IgD-negative memory B cell (primary cell): ENCODE measurements at regions not wholly inside any gene's neighbourhood (a gene's known extent, or its start where the extent isn't known, plus 50 kb on each side); places are given as distances from the start of the nearest gene placed in this dataset.
"Not testable (repeated sequence)": the region's sequence is repeated elsewhere in the genome, so short reads cannot be mapped to it uniquely, and the experiment has no call there.

ENCODE experiments used
- H3K27ac Mint-ChIP-seq, 3 donors: one replicate each; pipeline ENCODE4 v1.8.0; 2020 to 2022; ENCODE audit warnings: mild to moderate bottlenecking in 3 of 3, mixed read lengths in 3 of 3, moderate library complexity in 1 of 3
- H3K27me3 Mint-ChIP-seq: one replicate; pipeline ENCODE4 v1.8.0; 2021; ENCODE audit warnings: mixed read lengths
- H3K36me3 Mint-ChIP-seq: one replicate; pipeline ENCODE4 v1.8.0; 2020; ENCODE audit warnings: mild to moderate bottlenecking, mixed read lengths
- H3K4me1 Mint-ChIP-seq, 3 donors: one replicate each; pipeline ENCODE4 v1.8.0; 2020 to 2022; ENCODE audit warnings: mixed read lengths in 3 of 3, mild to moderate bottlenecking in 1 of 3
- H3K4me3 Mint-ChIP-seq, 4 donors: one replicate each; pipeline ENCODE4 v1.8.0; 2020 to 2022; ENCODE audit warnings: mild to moderate bottlenecking in 4 of 4, mixed read lengths in 4 of 4, moderate library complexity in 3 of 4
- H3K9me3 Mint-ChIP-seq, 3 donors: one replicate each; pipeline ENCODE4 v1.8.0; 2020 to 2021; ENCODE audit warnings: mixed read lengths in 3 of 3, mild to moderate bottlenecking in 1 of 3

- no peaks in the 10 kb centered on the region for H3K4me1 Mint-ChIP-seq
- H3K27me3 Mint-ChIP-seq, result no peaks in the 10 kb centered on the region
- no peak overlapping the region for H3K27ac Mint-ChIP-seq
- peaks cover 4% of the 10 kb centered on the region for H3K36me3 Mint-ChIP-seq
- no peak overlapping the region for H3K4me3 Mint-ChIP-seq
- H3K9me3 Mint-ChIP-seq, result peaks cover 0 to 2% (median 0%) of the 10 kb centered on the region in 3 donors
Observed at GRCh38 chr9:7739595-7739994, 60.0 kb downstream of the DMAC1 start.

GRCh38 chr9:7735311-7735710, 64.3 kb downstream of the DMAC1 start:
- Mint-ChIP-seq H3K9me3 (peaks cover 0 to 4% (median 0%) of the 10 kb centered on the region in 3 donors), H3K27me3 (no peaks in the 10 kb centered on the region), H3K27ac (no peak overlapping the region), H3K4me3 (no peak overlapping the region), H3K4me1 (no peaks in the 10 kb centered on the region), H3K36me3 (peaks cover 4% of the 10 kb centered on the region)

DNA sequence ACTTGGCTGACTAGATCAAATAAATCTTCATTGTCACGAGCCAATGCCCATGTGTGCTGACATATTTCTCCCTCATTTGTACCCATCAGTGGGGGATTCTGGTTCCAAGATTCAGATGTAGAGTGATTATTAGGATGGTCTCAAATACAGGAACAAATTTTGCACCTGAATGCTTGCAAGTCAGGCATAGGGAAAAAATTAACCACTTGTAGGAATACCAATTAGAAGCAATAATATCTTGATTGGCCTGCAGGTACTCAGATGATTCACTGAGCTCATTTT, 69.5 kb downstream of the DMAC1 start:
- H3K36me3 Mint-ChIP-seq, result no peaks in the 10 kb centered on the region
- H3K9me3 Mint-ChIP-seq, result peaks cover 0 to 4% (median 0%) of the 10 kb centered on the region in 3 donors

GRCh38 chr9:7729371-7730163, 70.0 kb downstream of the DMAC1 start:
- H3K4me3 Mint-ChIP-seq, result no peak overlapping the region
- no peaks in the 10 kb centered on the region for H3K36me3 Mint-ChIP-seq
- peaks cover 0 to 6% (median 0%) of the 10 kb centered on the region in 3 donors for H3K9me3 Mint-ChIP-seq
- H3K27me3 Mint-ChIP-seq, result peaks cover 4% of the 10 kb centered on the region
- no peaks in the 10 kb centered on the region for H3K4me1 Mint-ChIP-seq
- no peak overlapping the region for H3K27ac Mint-ChIP-seq

More for the DNA sequence above, 69.5 kb downstream of the DMAC1 start:
- Mint-ChIP-seq H3K4me1 (no peaks in the 10 kb centered on the region), H3K27me3 (peaks cover 4% of the 10 kb centered on the region), H3K27ac (no peak overlapping the region), H3K4me3 (no peak overlapping the region)

- peaks cover 2% of the 10 kb centered on the region for H3K36me3 Mint-ChIP-seq
- H3K9me3 Mint-ChIP-seq, result peaks cover 0 to 5% (median 2%) of the 10 kb centered on the region in 3 donors
- peaks cover 1% of the 10 kb centered on the region for H3K27me3 Mint-ChIP-seq
- H3K4me3 Mint-ChIP-seq, result no peak overlapping the region
- H3K4me1 Mint-ChIP-seq, result no peaks in the 10 kb centered on the region
- H3K27ac Mint-ChIP-seq, result no peak overlapping the region
Observed at GRCh38 chr9:7721291-7721690, 78.3 kb downstream of the DMAC1 start.

DNA sequence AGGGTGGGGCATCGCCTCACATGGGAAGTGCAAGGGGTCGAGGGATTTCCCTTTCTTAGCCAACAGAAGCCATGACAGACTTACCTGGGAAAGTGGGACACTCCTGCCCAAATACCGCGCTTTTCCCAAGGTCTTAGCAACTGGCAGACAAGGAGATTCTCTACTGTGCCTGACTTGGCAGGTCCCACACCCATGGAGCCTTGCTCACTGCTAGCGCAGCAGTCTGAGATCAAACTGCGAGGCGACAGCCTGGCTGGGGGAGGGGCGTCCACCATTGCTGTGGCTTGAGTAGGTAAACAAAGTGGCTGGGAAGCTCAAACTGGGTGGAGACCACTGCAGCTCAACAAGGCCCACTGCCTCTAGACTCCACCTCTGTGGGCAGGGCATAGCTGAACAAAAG, 86.5 kb downstream of the DMAC1 start:
- not testable (repeated sequence) for H3K27ac Mint-ChIP-seq

GRCh38 chr9:7710686-7711085, 88.9 kb downstream of the DMAC1 start:
- H3K27ac Mint-ChIP-seq, result no peak overlapping the region
- H3K36me3 Mint-ChIP-seq, result no peaks in the 10 kb centered on the region
- no peak overlapping the region for H3K4me3 Mint-ChIP-seq
- H3K4me1 Mint-ChIP-seq, result no peaks in the 10 kb centered on the region
- H3K9me3 Mint-ChIP-seq, result peaks cover 0 to 2% (median 0%) of the 10 kb centered on the region in 3 donors
- H3K27me3 Mint-ChIP-seq, result peaks cover 3% of the 10 kb centered on the region

More for the DNA sequence above, 86.5 kb downstream of the DMAC1 start:
- not testable (repeated sequence) for H3K9me3 Mint-ChIP-seq, H3K4me3 Mint-ChIP-seq, H3K27me3 Mint-ChIP-seq, H3K36me3 Mint-ChIP-seq, H3K4me1 Mint-ChIP-seq

GRCh38 chr9:7707934-7708333, 91.6 kb downstream of the DMAC1 start:
- H3K4me1 Mint-ChIP-seq, result no peaks in the 10 kb centered on the region
- no peak overlapping the region for H3K27ac Mint-ChIP-seq
- H3K9me3 Mint-ChIP-seq, result peaks cover 0 to 2% (median 0%) of the 10 kb centered on the region in 3 donors
- no peak overlapping the region for H3K4me3 Mint-ChIP-seq
- H3K27me3 Mint-ChIP-seq, result peaks cover 3% of the 10 kb centered on the region
- H3K36me3 Mint-ChIP-seq, result no peaks in the 10 kb centered on the region

DNA sequence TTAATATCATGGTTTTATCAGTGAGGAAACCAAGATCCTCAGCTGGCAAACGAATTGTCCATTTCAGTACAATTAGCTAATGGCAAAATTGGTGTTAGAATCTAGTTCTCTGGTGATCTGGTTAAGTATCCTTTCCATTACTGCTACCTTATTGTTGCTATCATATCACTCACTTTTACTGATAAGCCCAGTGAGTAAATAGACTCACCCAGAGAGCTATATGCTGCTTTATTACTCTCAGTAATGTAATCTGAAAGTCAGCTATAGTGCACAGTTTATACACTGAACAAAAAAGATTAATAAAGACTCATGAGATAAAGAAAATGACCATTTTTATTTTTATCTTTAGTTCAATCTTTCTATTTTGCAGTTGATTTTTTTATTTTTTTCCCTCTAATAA, 95.0 kb downstream of the DMAC1 start:
- peak overlapping the region in 1 of 3 donors; percentile 18 for H3K27ac Mint-ChIP-seq
- H3K4me1 Mint-ChIP-seq, result no peaks in the 10 kb centered on the region
- no peak overlapping the region for H3K4me3 Mint-ChIP-seq
- H3K36me3 Mint-ChIP-seq, result no peaks in the 10 kb centered on the region
- H3K9me3 Mint-ChIP-seq, result no peaks in the 10 kb centered on the region
- peaks cover 4% of the 10 kb centered on the region for H3K27me3 Mint-ChIP-seq

- Mint-ChIP-seq H3K4me1 (no peaks in the 10 kb centered on the region), H3K27ac (no peak overlapping the region), H3K27me3 (no peaks in the 10 kb centered on the region), H3K36me3 (no peaks in the 10 kb centered on the region), H3K9me3 (peaks cover 0 to 3% (median 0%) of the 10 kb centered on the region in 3 donors), H3K4me3 (no peak overlapping the region)
Observed at GRCh38 chr9:7691909-7692308, 107.7 kb downstream of the DMAC1 start.

GRCh38 chr9:7690014-7690413, 109.6 kb downstream of the DMAC1 start:
- Mint-ChIP-seq H3K4me1 (no peaks in the 10 kb centered on the region), H3K4me3 (no peak overlapping the region), H3K9me3 (peaks cover 0 to 3% (median 0%) of the 10 kb centered on the region in 3 donors), H3K27ac (no peak overlapping the region), H3K27me3 (no peaks in the 10 kb centered on the region), H3K36me3 (no peaks in the 10 kb centered on the region)

GRCh38 chr9:7688626-7689025, 111.0 kb downstream of the DMAC1 start:
- Mint-ChIP-seq H3K36me3 (no peaks in the 10 kb centered on the region), H3K27me3 (no peaks in the 10 kb centered on the region), H3K4me1 (no peaks in the 10 kb centered on the region), H3K4me3 (no peak overlapping the region), H3K9me3 (peaks cover 0 to 3% (median 0%) of the 10 kb centered on the region in 3 donors), H3K27ac (no peak overlapping the region)

- H3K27ac Mint-ChIP-seq, result no peak overlapping the region
Observed at GRCh38 chr9:7676609-7677156, 122.9 kb downstream of the DMAC1 start.

DNA sequence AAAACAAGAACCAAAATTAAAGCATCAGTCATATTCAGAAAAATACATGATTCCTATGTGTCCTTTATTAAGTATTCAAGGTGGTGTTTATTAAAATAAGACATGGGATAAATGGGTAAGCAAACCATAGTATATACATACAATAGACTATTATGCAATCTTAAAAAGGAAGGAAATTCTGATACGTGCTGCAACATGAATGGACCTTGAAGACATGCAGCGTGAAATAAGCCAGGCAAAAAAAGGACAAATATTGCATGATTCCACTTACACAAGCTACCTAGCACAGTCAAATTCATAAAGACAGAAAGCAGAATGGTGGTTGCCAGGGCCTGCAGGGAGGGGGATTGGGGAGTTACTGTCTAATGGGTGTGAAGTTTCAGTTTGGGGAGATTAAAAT, 127.7 kb downstream of the DMAC1 start:
- H3K27me3 Mint-ChIP-seq, result peaks cover 5% of the 10 kb centered on the region
- H3K9me3 Mint-ChIP-seq, result no peaks in the 10 kb centered on the region
- H3K27ac Mint-ChIP-seq, result no peak overlapping the region
- no peak overlapping the region for H3K4me3 Mint-ChIP-seq
- no peaks in the 10 kb centered on the region for H3K36me3 Mint-ChIP-seq
- peaks cover 0 to 3% (median 0%) of the 10 kb centered on the region in 3 donors for H3K4me1 Mint-ChIP-seq

More at GRCh38 chr9:7676609-7677156, 122.9 kb downstream of the DMAC1 start:
- Mint-ChIP-seq H3K4me1 (no peaks in the 10 kb centered on the region), H3K4me3 (no peak overlapping the region), H3K9me3 (no peaks in the 10 kb centered on the region), H3K27me3 (peaks cover 5% of the 10 kb centered on the region), H3K36me3 (no peaks in the 10 kb centered on the region)

GRCh38 chr9:7668541-7668940, 131.0 kb downstream of the DMAC1 start:
- H3K9me3 Mint-ChIP-seq, result no peaks in the 10 kb centered on the region

GRCh38 chr9:7665874-7666273, 133.7 kb downstream of the DMAC1 start:
- H3K4me1 Mint-ChIP-seq, result peaks cover 0 to 3% (median 0%) of the 10 kb centered on the region in 3 donors
- H3K4me3 Mint-ChIP-seq, result no peak overlapping the region
- peaks cover 1% of the 10 kb centered on the region for H3K27me3 Mint-ChIP-seq
- H3K27ac Mint-ChIP-seq, result no peak overlapping the region
- H3K9me3 Mint-ChIP-seq, result peaks cover 0 to under 1% (median 0%) of the 10 kb centered on the region in 3 donors
- H3K36me3 Mint-ChIP-seq, result peaks cover 1% of the 10 kb centered on the region

More at GRCh38 chr9:7668541-7668940, 131.0 kb downstream of the DMAC1 start:
- peaks cover 1% of the 10 kb centered on the region for H3K36me3 Mint-ChIP-seq
- peaks cover 1% of the 10 kb centered on the region for H3K27me3 Mint-ChIP-seq
- peaks cover 0 to 3% (median 0%) of the 10 kb centered on the region in 3 donors for H3K4me1 Mint-ChIP-seq
- no peak overlapping the region for H3K4me3 Mint-ChIP-seq
- no peak overlapping the region for H3K27ac Mint-ChIP-seq
